ENCODE measurements at regions not wholly inside any gene's neighbourhood (a gene's known extent, or its start where the extent isn't known, plus 50 kb on each side); places are given as distances from the start of the nearest gene placed in this dataset.
A peak's percentile ranks its signal among the peaks of the same experiment; 100 is the strongest.
"Not testable (repeated sequence)": the region's sequence is repeated elsewhere in the genome, so short reads cannot be mapped to it uniquely, and the experiment has no call there.

DNA sequence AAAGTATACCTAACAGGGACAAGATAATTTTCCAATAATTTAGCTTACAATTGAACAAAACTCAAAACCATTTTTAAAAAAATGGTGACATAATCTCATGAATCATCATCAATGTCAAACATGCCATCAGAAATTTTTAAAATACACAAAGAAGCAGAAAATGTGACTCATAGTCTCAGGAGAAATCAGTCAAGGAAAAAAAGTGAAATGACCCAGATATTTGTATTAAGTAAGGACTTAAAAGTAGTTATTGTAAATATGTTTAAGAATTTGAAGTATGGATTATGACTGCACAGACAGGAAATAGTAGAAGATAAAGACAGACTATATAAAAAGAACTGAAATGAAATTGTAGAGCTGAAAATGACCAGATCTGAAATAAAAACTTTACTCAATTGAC, 473.9 kb upstream of the SYT4 start:
- DNase-seq = no peak

DNA sequence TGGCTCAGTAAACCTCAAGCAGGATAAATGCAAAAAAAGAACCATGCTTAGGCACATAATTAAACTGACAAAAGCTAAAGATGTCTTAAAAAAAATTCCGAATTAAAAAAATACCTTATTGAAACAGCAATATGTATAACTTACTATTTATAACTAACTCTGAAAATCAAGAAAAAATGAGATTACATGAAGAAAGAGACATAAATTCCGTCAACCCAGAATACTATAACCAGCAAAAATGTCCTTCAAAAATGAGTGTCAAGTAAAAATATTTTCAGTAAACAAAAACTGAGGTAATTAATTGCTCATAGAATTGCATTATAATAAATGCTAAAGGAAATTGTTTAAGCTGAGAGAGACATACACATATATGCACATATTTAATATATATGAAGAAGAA, 474.5 kb upstream of the SYT4 start:
- DNase-seq = no peak

- DNase-seq = no peak
Observed at GRCh38 chr18:43757273-43757672, 480.0 kb upstream of the SYT4 start.

GRCh38 chr18:43758734-43759133, 481.4 kb upstream of the SYT4 start:
- no peak for DNase-seq

DNA sequence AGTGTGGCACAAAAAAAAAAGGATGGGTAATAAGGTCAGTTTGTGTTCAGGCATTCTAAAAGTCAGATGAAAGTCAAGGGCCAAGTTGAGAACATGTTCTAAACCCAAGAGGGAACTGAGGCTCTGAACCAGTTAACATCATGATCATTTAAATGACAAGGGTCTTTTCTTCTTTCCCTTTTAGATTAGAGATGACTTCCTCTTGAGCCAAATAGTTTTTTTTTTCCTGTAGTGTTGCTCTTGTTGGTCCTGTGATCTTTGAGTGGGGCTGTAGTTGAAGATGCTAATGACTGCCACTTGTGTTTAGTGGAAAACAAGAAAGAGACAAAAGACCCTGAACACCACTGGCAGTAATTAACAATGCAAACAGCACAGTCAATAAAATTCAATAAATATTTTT, 482.7 kb upstream of the SYT4 start:
- DNase-seq = no peak

- no peak for DNase-seq
Observed at GRCh38 chr18:43772907-43773306, 495.6 kb upstream of the SYT4 start.

GRCh38 chr18:43774497-43774896, 497.2 kb upstream of the SYT4 start:
- no peak for DNase-seq

- no peak for DNase-seq
Observed at GRCh38 chr18:43775591-43775990, 498.3 kb upstream of the SYT4 start.

DNA sequence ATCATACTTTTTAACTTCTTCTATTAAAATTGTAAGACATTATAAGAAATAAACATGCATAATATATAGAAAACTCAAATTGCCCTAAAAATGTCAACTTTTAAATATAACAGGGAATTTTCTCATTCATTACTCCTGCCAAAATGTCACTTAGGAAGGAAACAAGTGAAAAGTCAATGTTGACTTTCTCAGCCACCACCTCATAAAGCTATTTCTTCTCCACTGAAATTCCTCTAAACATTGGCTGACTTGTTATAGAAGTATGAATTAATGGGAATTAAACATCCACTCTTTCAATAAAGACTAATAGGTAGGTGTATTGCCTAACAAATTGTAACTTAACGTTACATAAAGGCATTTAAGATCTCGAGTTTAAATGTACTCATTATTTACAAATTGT, 499.7 kb upstream of the SYT4 start:
- DNase-seq = no peak

DNA sequence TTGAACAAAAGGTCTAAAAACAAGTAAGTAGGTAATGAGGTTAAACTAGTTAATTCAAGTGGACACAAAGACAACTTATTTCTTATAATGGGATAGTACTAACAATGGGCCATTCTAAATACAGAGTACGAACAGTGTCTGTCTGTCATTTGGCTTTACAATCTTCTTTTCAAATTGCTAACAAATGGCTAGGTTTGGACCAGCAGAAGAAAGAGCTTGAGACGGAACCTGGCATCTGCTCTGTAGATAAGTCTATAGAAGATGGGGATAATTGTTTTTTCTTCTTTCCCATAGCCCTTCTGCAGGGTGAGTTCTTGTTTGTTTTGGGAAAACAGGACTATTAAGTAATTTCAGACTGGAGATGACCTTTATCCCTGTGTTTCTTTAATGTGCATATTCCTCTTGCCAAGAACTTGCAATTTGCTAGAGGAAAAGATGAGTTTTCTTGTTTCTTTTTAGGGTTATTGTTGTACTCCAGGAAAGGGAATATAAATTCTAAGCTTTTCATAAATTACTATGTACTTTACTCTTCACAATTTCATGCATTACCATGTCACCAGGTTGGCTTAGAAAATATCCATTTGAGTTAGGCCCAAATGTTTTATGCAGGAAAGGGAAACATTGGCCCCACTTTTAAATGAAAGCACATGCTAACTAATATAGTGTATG, 500.5 kb upstream of the SYT4 start:
- no peak for DNase-seq

DNA sequence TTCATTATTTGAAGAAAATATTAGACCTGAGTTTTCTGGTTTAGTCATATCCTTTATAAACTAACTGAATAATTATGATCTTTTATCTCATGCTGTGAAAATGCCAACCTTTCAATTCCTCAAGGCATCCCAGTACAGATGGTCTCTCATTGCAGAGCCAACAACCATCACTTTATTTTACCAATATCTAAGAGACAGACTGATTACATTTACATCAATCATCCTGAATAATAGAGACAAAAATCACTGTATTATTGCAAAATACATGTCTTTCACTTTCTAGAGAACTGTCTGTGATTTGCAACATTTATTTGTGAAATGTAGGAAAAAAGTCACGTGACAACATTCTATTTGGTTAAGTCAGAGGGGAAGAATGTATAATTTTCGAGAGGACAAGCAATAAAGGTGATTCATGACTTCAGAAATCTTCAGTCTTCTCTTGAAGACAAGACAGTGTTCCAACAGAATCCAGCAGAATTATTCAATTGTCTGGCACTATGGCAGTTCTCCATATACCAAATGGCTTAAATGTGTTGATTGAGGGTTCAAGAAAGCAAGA, 503.6 kb upstream of the SYT4 start:
- no peak for DNase-seq

- no peak for DNase-seq
Observed at GRCh38 chr18:43785158-43785557, 507.9 kb upstream of the SYT4 start.

GRCh38 chr18:43786893-43787292, 509.6 kb upstream of the SYT4 start:
- DNase-seq = no peak

DNA sequence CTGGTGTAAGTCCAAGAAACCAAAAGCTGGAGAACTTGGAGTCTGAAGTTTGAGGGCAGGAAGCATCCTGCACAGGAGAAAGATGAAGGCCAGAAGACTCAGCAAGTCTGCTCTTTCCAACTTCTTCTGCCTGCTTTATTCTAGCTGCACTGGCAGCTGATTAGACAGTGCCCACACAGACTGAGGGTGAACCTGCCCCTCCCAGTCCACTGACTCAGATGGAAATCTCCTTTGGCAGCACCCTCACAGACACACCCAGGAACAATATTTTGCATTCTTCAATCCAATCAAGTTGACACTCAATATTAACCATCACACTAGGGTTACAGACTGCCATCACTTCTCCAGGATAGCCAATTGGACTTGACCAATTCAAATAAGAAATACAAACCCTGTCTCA, 510.4 kb upstream of the SYT4 start:
- not testable (repeated sequence) for DNase-seq

DNA sequence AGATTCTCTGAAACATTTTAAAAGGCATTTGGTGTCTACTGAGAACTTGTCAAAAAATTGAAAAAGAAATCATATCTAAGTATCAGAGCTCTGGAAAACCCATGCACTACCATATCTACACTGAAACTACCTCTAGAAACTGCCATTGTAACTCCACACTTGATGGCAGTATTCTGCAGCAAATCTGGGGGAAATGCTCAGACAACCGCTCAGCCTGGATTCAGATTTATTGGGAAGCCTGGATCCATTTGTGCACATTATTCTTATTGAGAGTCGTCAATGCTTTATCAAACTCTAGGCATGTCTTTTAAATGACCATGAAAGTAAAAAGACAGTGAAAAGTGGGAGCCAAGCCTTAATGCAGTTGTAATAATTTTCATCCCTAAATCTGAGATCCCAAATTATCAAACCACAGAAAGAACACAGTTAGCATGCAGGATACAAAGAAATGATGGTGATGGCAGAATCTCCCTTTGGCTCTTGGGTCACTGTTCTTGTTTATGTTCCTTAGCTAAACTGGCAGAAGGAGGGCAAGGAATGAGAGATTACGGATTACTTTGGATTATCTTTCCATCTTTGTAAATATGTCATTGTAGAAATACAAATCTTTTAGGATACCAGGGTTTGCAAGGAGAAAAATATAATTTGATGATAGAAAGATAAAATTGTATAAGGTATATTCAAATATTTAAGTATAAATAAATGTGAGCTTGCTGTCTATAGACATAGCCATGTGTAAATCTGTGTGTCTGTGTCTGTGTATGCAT, 512.1 kb upstream of the SYT4 start:
- no peak for DNase-seq

- no peak for DNase-seq
Observed at GRCh38 chr18:43793910-43794309, 516.6 kb upstream of the SYT4 start.

GRCh38 chr18:43794363-43794762, 517.1 kb upstream of the SYT4 start:
- DNase-seq = no peak

DNA sequence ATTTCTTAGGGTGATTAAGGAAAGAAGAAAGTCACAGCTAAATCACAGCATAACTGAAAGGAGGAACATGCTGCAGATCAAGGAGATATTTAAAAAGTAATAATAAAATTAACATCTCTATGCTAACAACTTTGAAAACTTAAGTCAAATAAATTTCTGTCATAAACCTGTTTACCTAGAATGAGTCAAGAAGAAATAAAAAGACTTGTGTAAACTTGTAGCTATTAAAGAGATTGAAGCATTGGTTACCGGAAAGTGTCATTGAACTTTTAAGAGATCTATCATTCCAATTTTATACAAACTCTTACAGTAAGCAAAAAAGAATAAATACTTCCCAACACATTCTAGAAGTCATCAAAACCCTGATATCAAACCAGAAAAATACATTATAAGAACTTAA, 520.1 kb upstream of the SYT4 start:
- DNase-seq = no peak

DNA sequence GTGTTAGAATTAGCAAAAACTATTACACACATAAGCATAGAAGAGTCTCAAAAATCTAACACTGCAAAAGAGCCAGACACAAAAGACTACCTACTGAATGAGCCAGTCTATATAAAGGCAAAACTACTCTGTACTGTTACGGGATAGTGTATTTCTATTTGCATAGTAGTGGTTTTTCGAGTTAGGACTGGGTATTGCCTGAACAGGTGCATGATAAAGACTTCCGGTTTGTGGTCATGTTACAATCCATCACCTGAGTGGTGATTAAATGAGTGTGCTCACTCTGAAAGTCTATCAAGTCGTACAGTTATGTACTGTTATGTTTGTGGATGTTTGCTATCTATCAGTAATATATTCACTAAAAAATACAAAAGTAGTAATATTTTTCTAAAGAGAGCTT, 523.3 kb upstream of the SYT4 start:
- DNase-seq = no peak

DNA sequence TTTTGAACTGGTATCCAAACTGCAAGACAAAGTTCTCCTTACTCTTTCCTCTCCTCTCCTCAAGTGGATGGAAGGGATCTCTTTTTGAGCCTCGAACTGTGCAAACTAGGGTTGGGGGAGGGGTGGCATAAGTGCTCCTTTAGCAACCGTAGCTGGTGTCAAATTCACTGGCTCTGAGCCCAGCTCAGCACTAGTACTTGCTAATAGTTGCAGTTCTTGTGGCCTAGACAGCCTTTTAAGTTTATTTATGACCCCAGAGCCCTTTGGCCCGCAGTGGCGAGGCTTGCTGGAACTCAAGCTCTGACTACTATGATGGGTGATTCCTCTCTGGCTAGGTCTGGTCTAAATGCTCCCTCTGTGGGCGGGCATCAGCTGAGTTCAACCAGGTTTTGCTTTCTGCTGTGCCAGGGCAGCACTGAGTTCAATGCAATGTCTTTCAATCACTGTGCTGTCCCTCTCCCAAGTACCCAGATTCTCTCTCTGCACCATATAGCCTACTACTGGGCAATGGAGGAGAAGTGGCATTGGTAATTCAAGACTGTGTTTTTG, 528.4 kb upstream of the SYT4 start:
- DNase-seq = peak in 1 of 2 experiments; percentile 15

- DNase-seq = no peak
Observed at GRCh38 chr18:43812627-43813026, 535.3 kb upstream of the SYT4 start.

DNA sequence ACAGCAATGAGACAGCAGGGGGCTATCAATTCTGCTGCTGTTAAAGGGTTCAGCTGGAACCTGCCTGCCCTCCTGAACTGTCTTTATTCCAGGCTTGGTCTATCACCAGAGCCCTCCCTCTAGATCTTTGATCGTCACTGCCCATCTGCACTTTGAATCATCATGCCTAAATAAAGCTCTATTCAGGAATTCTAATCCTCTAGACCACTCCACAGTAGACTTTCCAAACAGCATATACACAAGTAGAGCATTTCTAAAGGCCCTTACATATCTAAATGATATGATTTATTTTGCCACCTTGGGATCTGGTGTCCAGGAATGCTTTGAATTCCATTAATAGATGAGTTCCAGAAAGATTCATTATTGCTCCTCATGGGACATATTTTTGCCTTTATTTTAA, 542.1 kb upstream of the SYT4 start:
- DNase-seq = no peak

- no peak for DNase-seq
Observed at GRCh38 chr18:43819873-43820272, 542.6 kb upstream of the SYT4 start.

DNA sequence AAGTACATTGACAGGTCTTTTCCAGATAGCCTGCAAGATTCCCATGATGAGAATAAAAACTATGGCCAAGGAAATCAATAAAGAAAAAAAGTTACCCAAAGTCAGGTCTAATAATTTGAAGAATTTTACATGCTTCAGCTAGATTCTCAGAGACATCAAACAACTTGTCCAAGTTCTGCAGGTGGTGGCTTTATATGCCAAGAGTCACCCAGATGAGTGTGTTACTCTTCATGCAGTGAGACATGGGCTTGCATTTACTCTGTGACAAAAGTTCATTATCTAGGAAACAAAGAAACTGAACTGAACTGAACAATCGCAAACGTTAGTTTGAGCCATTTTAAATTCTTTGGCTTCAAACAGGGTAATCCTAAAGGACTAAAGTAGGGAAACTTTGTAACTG, 548.5 kb upstream of the SYT4 start:
- no peak for DNase-seq
